Fibroblast of lung (primary cell): ENCODE measurements at regions not wholly inside any gene's neighbourhood (a gene's known extent, or its start where the extent isn't known, plus 50 kb on each side); places are given as distances from the start of the nearest gene placed in this dataset.

Experiments used
- EZH2 ChIP-seq: IDR thresholded peaks from 2 replicates; pipeline ENCODE4 v1.5.1; 2012; ENCODE audit warnings: low read length, control low read depth, mild to moderate bottlenecking; ENCODE audit errors: missing control alignments
- TF ChIP-seq, protein P1 (sequence below), 2 donors: IDR thresholded peaks in 1 of 2; conservative IDR thresholded peaks in 1 of 2; 1 replicate in 1 of 2; 2 replicates in 1 of 2; pipeline ENCODE4 v1.5.1; 2011 to 2012; ENCODE audit warnings: low read length in 2 of 2, control low read depth in 1 of 2, inconsistent platforms in 1 of 2, low read depth in 1 of 2, mild to moderate bottlenecking in 1 of 2

DNA sequence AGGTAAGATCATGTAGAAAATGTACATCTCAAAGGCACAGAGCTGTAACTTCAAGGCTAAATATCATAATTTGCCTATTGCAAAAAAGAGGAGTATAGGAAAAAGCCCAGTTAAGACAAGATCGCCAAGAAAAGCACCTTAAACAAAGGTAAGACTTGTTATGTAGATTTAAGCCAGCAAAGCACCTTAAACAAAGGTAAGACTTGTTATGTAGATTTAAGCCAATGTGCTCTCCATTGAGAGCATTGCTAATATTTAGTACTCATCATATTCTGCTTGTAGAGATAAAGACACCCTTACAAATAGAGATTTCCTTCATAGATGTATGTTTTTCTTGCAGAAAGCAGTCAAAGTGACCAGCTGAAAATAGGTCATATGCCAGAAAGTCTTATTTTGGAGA lies 115.8 kb downstream of the ADAM29 start:
- TF ChIP-seq, protein P1, sequence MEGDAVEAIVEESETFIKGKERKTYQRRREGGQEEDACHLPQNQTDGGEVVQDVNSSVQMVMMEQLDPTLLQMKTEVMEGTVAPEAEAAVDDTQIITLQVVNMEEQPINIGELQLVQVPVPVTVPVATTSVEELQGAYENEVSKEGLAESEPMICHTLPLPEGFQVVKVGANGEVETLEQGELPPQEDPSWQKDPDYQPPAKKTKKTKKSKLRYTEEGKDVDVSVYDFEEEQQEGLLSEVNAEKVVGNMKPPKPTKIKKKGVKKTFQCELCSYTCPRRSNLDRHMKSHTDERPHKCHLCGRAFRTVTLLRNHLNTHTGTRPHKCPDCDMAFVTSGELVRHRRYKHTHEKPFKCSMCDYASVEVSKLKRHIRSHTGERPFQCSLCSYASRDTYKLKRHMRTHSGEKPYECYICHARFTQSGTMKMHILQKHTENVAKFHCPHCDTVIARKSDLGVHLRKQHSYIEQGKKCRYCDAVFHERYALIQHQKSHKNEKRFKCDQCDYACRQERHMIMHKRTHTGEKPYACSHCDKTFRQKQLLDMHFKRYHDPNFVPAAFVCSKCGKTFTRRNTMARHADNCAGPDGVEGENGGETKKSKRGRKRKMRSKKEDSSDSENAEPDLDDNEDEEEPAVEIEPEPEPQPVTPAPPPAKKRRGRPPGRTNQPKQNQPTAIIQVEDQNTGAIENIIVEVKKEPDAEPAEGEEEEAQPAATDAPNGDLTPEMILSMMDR (conservative IDR thresholded peaks at IDR 0.05 in 1 of 2, IDR thresholded peaks at IDR 0.05 in 1 of 2; ENCODE audit: low read depth in 1 of 2, low read length in 2 of 2): no peak
- TF ChIP-seq EZH2: no peak
